Nephron (organoid): ENCODE measurements at regions not wholly inside any gene's neighbourhood (a gene's known extent, or its start where the extent isn't known, plus 50 kb on each side); places are given as distances from the start of the nearest gene placed in this dataset.

Experiments
- H3K27ac Mint-ChIP-seq, 3 experiments: 2 replicates each; pipeline ENCODE4 v1.8.0; 2020; ENCODE audit warnings: mixed read lengths in 3 of 3, mild to moderate bottlenecking in 2 of 3, moderate library complexity in 1 of 3
- H3K27me3 Mint-ChIP-seq: 2 replicates; pipeline ENCODE4 v1.8.0; 2021; ENCODE audit warnings: low read depth, mild to moderate bottlenecking, moderate library complexity, mixed read lengths
- H3K36me3 Mint-ChIP-seq: 2 replicates; pipeline ENCODE4 v1.8.0; 2020; ENCODE audit warnings: low read depth, mixed read lengths
- H3K4me1 Mint-ChIP-seq: 2 replicates; pipeline ENCODE4 v1.8.0; 2020; ENCODE audit warnings: mixed read lengths
- H3K4me3 Mint-ChIP-seq, 3 experiments: 2 replicates each; pipeline ENCODE4 v1.8.0; 2020; ENCODE audit warnings: mild to moderate bottlenecking in 3 of 3, mixed read lengths in 3 of 3, moderate library complexity in 2 of 3
- H3K9me3 Mint-ChIP-seq: 2 replicates; pipeline ENCODE4 v1.8.0; 2020; ENCODE audit warnings: mixed read lengths
- TF ChIP-seq, protein P1 (sequence below), 3 experiments: fragments of 200-600 bp; sonication (generic); IDR thresholded peaks; one replicate each; pipeline ENCODE4 v1.5.0; 2021; ENCODE audit warnings: antibody characterized with exemption in 3 of 3; ENCODE audit not compliant: unreplicated experiment in 3 of 3

DNA sequence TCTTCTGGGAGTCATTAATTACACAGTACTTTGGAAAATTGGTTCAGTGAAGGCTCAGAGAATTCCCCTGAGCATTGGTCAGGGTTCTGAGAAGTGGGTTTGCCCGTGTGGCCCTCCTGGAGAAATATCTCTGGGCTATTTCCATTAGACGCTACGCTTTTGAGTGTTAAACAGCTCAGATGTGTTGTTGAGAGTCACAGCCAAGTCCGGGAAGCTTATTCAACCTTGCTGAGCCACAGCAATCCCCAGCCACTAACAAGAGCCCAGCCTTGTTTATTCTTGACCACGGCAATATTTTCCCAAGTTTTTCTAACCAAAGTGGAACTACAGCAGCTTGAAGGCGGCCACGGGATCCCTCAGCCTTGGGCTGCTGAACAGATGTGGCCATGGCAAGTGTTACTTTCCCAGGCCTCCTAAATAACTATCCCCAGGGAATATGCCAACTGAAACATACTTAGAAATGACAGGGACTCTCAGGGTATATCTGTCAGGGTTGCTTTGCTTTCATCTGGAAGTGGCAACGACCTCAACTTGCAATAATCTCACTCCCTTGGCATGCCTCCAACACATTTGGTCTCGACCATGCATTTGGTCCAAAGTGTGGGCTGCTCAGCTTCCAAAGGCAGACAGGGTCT, 214.7 kb downstream of the EMX2 start:
- Mint-ChIP-seq H3K27ac (peak overlapping the region; percentile 15 to 48 (median 47)), H3K4me1 (peaks cover 21% of the 10 kb centered on the region), H3K27me3 (peaks cover 21% of the 10 kb centered on the region), H3K9me3 (peaks cover 2% of the 10 kb centered on the region), H3K4me3 (peak overlapping the region in 1 of 3 experiments; percentile 0), H3K36me3 (no peaks in the 10 kb centered on the region)
- TF ChIP-seq, protein P1, sequence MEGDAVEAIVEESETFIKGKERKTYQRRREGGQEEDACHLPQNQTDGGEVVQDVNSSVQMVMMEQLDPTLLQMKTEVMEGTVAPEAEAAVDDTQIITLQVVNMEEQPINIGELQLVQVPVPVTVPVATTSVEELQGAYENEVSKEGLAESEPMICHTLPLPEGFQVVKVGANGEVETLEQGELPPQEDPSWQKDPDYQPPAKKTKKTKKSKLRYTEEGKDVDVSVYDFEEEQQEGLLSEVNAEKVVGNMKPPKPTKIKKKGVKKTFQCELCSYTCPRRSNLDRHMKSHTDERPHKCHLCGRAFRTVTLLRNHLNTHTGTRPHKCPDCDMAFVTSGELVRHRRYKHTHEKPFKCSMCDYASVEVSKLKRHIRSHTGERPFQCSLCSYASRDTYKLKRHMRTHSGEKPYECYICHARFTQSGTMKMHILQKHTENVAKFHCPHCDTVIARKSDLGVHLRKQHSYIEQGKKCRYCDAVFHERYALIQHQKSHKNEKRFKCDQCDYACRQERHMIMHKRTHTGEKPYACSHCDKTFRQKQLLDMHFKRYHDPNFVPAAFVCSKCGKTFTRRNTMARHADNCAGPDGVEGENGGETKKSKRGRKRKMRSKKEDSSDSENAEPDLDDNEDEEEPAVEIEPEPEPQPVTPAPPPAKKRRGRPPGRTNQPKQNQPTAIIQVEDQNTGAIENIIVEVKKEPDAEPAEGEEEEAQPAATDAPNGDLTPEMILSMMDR (IDR thresholded peaks at IDR 0.05; ENCODE audit: unreplicated experiment in 3 of 3) = no peak

DNA sequence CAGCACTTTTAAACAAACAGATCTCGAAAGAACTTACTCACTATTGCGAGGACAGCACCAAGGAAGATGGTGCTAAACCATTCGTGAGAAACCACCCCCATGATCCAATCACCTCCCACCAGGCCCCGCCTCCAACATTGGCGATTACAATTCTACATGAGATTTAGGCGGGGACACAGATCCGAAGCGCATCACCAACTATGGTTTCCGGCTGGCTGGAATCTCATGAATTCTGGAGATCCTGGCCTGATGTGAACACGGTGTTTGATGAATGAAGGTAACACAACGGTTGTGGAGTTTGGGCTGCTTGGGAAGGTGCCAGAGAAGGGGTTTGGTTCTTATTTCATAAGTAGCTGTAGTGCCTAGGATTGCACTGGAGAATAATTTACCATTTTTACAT, 216.7 kb downstream of the EMX2 start:
- TF ChIP-seq, protein P1 (IDR thresholded peaks at IDR 0.05; ENCODE audit: unreplicated experiment in 3 of 3) = no peak
- no peak overlapping the region for H3K27ac Mint-ChIP-seq
- H3K36me3 Mint-ChIP-seq = no peaks in the 10 kb centered on the region
- H3K4me3 Mint-ChIP-seq = no peak overlapping the region
- H3K4me1 Mint-ChIP-seq = peaks cover 21% of the 10 kb centered on the region
- peaks cover 2% of the 10 kb centered on the region for H3K9me3 Mint-ChIP-seq
- peaks cover 15% of the 10 kb centered on the region for H3K27me3 Mint-ChIP-seq

DNA sequence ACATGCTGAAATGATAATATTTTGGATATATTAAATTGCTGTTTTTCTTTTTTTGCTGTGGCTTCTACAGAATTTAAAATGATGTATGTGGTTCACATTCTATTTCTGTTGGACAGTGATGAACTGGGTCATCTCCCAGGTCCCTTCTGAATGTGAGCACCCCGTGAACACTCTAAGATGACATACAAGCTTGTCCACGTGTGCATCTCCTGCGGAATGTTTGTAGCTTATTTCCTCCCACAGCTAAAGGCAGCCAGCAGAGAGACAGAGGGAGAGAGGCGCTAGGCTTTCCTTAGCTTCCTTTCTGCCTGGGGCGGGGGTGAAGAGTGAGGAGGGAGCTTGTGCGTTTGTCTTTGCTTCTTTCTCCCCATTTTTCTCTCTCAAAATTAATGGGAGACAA, 219.1 kb downstream of the EMX2 start:
- peaks cover 12% of the 10 kb centered on the region for H3K27me3 Mint-ChIP-seq

GRCh38 chr10:117762126-117762818, 219.7 kb downstream of the EMX2 start:
- H3K4me3 Mint-ChIP-seq = no peak overlapping the region
- H3K9me3 Mint-ChIP-seq = peaks cover 2% of the 10 kb centered on the region
- H3K27me3 Mint-ChIP-seq = peaks cover 12% of the 10 kb centered on the region
- no peaks in the 10 kb centered on the region for H3K36me3 Mint-ChIP-seq
- no peak overlapping the region for H3K27ac Mint-ChIP-seq
- TF ChIP-seq, protein P1 (IDR thresholded peaks at IDR 0.05; ENCODE audit: unreplicated experiment in 3 of 3) = no peak
- H3K4me1 Mint-ChIP-seq = peaks cover 10% of the 10 kb centered on the region

More for the DNA sequence above, 219.1 kb downstream of the EMX2 start:
- Mint-ChIP-seq H3K4me1 (peaks cover 15% of the 10 kb centered on the region), H3K4me3 (no peak overlapping the region), H3K27ac (no peak overlapping the region), H3K36me3 (no peaks in the 10 kb centered on the region), H3K9me3 (peaks cover 2% of the 10 kb centered on the region)
- TF ChIP-seq, protein P1 (IDR thresholded peaks at IDR 0.05; ENCODE audit: unreplicated experiment in 3 of 3) = no peak

GRCh38 chr10:117762819-117763172, 220.2 kb downstream of the EMX2 start:
- Mint-ChIP-seq H3K27me3 (peaks cover 12% of the 10 kb centered on the region), H3K27ac (no peak overlapping the region), H3K4me3 (no peak overlapping the region), H3K9me3 (peaks cover 2% of the 10 kb centered on the region), H3K36me3 (no peaks in the 10 kb centered on the region), H3K4me1 (peaks cover 6% of the 10 kb centered on the region)
- TF ChIP-seq, protein P1 (IDR thresholded peaks at IDR 0.05; ENCODE audit: unreplicated experiment in 3 of 3) = no peak

GRCh38 chr10:117763528-117763927, 221.0 kb downstream of the EMX2 start:
- no peak overlapping the region for H3K4me3 Mint-ChIP-seq
- TF ChIP-seq, protein P1 (IDR thresholded peaks at IDR 0.05; ENCODE audit: unreplicated experiment in 3 of 3) = no peak
- peaks cover 12% of the 10 kb centered on the region for H3K27me3 Mint-ChIP-seq
- no peaks in the 10 kb centered on the region for H3K36me3 Mint-ChIP-seq
- H3K27ac Mint-ChIP-seq = no peak overlapping the region
- H3K4me1 Mint-ChIP-seq = peaks cover 6% of the 10 kb centered on the region
- H3K9me3 Mint-ChIP-seq = peaks cover 5% of the 10 kb centered on the region
